Osteoblast (primary cell): ENCODE measurements at regions not wholly inside any gene's neighbourhood (a gene's known extent, or its start where the extent isn't known, plus 50 kb on each side); places are given as distances from the start of the nearest gene placed in this dataset.

ENCODE experiments used
- DNase-seq: peaks from one replicate; pipeline ENCODE4 v3.0.0; 2011; ENCODE audit warnings: low spot score, mixed read lengths; ENCODE audit not compliant: insufficient read length; ENCODE audit errors: missing footprints
- H2AFZ ChIP-seq: 2 replicates; pipeline ENCODE4 v1.6.0; 2011; ENCODE audit warnings: mild to moderate bottlenecking, low read length
- H3K27ac ChIP-seq: 2 replicates; pipeline ENCODE4 v1.5.1; 2011; ENCODE audit warnings: mild to moderate bottlenecking, low read depth, low read length, moderate library complexity
- H3K27me3 ChIP-seq: 2 replicates; pipeline ENCODE4 v1.6.0; 2012; ENCODE audit warnings: mild to moderate bottlenecking, control low read depth, inconsistent platforms, low read length, moderate library complexity; ENCODE audit not compliant: insufficient read depth
- H3K36me3 ChIP-seq: 2 replicates; pipeline ENCODE4 v1.5.1; 2011; ENCODE audit warnings: mild to moderate bottlenecking, low read length, control low read depth, moderate library complexity; ENCODE audit not compliant: insufficient read depth
- H3K4me1 ChIP-seq: 2 replicates; pipeline ENCODE4 v1.5.1; 2011; ENCODE audit warnings: mild to moderate bottlenecking, low read length, control low read depth, moderate library complexity; ENCODE audit not compliant: insufficient read depth
- H3K4me2 ChIP-seq: 2 replicates; pipeline ENCODE4 v1.6.0; 2011; ENCODE audit warnings: mild to moderate bottlenecking, low read length; ENCODE audit not compliant: insufficient read depth
- H3K4me3 ChIP-seq: fragments of 200-600 bp; sonication (generic); 3 replicates; pipeline ENCODE4 v1.5.1; 2012; ENCODE audit warnings: mild to moderate bottlenecking, low read length, inconsistent platforms; ENCODE audit not compliant: insufficient read depth
- H3K79me2 ChIP-seq: 2 replicates; pipeline ENCODE4 v1.6.0; 2012; ENCODE audit warnings: mild to moderate bottlenecking, low read length, control low read depth, inconsistent platforms; ENCODE audit not compliant: insufficient read depth
- H3K9me3 ChIP-seq: 2 replicates; pipeline ENCODE4 v1.5.1; 2011; ENCODE audit warnings: low read depth, low read length, control low read depth
- H4K20me1 ChIP-seq: 2 replicates; pipeline ENCODE4 v1.6.0; 2012; ENCODE audit warnings: mild to moderate bottlenecking, low read length, control low read depth; ENCODE audit not compliant: insufficient read depth
- TF ChIP-seq, protein P1 (sequence below): IDR thresholded peaks from 2 replicates; pipeline ENCODE4 v1.5.1; 2011; ENCODE audit warnings: mild to moderate bottlenecking, low read depth, low read length, moderate library complexity; ENCODE audit errors: extremely low read depth

DNA sequence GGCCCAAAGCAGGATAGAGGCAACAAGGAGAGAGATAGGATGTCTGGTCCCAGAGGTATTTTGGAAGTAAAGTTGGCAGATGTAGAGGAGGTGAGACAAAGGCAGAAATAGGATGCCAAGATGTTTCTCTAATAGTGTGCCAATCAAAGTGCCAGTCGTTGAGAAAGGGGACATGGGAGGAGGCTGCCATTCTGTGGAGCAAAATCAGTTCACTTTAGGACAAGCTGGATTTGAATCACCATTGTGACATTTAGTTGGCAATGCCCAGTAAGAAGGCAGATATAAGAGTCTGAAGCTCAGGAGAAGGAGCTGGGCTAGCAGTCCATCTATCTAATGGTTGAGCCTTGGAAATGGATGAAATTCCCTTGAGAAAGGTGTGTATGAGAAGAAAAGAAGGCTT is 53.8 kb downstream of the ADRB2 start:
- H3K27ac ChIP-seq: no peak overlapping the region
- DNase-seq: no peak
- no peaks in the 10 kb centered on the region for H3K9me3 ChIP-seq

DNA sequence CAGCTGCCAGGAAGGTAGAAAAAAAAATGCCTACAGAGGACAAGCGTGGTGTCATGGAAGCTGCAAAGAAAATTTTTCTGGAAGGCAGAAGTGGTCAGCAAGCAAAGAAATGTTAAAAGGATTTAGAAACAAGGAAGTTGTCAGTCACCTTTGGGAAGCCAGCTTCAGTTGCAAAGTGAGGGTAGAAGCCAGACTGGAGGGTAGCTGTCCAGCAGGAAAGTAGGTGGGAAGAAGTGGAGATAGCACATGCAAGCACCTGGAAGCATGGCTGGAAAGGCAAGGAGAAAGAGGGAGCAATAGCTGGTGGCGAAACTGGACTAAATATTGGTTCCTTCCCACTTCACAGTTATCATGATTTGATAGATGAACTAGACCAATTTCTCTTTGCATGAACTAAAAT is 54.3 kb downstream of the ADRB2 start:
- Histone ChIP-seq H4K20me1 (no peaks in the 10 kb centered on the region), H3K4me3 (no peak overlapping the region), H3K9me3 (no peaks in the 10 kb centered on the region), H3K79me2 (no peaks in the 10 kb centered on the region), H3K36me3 (no peaks in the 10 kb centered on the region), H3K4me2 (no peak overlapping the region), H3K27me3 (no peaks in the 10 kb centered on the region), H3K27ac (no peak overlapping the region), H3K4me1 (peaks cover 2% of the 10 kb centered on the region), H2AFZ (no peak overlapping the region)
- TF ChIP-seq, protein P1, sequence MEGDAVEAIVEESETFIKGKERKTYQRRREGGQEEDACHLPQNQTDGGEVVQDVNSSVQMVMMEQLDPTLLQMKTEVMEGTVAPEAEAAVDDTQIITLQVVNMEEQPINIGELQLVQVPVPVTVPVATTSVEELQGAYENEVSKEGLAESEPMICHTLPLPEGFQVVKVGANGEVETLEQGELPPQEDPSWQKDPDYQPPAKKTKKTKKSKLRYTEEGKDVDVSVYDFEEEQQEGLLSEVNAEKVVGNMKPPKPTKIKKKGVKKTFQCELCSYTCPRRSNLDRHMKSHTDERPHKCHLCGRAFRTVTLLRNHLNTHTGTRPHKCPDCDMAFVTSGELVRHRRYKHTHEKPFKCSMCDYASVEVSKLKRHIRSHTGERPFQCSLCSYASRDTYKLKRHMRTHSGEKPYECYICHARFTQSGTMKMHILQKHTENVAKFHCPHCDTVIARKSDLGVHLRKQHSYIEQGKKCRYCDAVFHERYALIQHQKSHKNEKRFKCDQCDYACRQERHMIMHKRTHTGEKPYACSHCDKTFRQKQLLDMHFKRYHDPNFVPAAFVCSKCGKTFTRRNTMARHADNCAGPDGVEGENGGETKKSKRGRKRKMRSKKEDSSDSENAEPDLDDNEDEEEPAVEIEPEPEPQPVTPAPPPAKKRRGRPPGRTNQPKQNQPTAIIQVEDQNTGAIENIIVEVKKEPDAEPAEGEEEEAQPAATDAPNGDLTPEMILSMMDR: no peak
- DNase-seq: no peak

More for the DNA sequence above, 53.8 kb downstream of the ADRB2 start:
- Histone ChIP-seq H3K4me3 (no peak overlapping the region), H3K36me3 (no peaks in the 10 kb centered on the region), H2AFZ (no peak overlapping the region), H3K4me1 (peaks cover 5% of the 10 kb centered on the region), H3K79me2 (no peaks in the 10 kb centered on the region), H4K20me1 (no peaks in the 10 kb centered on the region), H3K4me2 (no peak overlapping the region), H3K27me3 (no peaks in the 10 kb centered on the region)
- TF ChIP-seq, protein P1: no peak

DNA sequence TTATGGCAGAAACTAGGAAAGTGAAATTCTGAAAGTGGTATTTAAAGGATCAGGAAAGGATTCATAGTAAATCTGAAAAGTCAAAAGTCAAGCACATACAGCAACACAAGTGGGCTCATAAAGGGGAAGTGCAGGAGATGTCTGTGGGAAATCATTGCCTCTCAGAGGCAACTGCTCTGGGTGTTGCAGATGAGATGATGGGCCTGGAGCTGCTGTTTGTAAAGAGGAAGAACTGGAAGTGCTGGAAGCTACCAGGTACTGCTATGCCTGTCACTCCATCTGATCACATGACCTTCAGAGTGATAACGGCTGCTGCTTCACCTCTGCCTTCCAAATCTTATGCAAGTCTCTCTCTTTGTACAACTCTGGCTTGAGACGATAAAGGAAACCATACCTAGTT is 55.9 kb downstream of the ADRB2 start:
- no peak for DNase-seq
- Histone ChIP-seq H3K79me2 (no peaks in the 10 kb centered on the region), H3K4me1 (peaks cover 2% of the 10 kb centered on the region), H4K20me1 (no peaks in the 10 kb centered on the region), H3K4me3 (no peak overlapping the region), H3K9me3 (no peaks in the 10 kb centered on the region), H2AFZ (no peak overlapping the region), H3K27ac (no peak overlapping the region), H3K4me2 (no peak overlapping the region), H3K36me3 (no peaks in the 10 kb centered on the region), H3K27me3 (no peaks in the 10 kb centered on the region)
- TF ChIP-seq, protein P1: no peak

DNA sequence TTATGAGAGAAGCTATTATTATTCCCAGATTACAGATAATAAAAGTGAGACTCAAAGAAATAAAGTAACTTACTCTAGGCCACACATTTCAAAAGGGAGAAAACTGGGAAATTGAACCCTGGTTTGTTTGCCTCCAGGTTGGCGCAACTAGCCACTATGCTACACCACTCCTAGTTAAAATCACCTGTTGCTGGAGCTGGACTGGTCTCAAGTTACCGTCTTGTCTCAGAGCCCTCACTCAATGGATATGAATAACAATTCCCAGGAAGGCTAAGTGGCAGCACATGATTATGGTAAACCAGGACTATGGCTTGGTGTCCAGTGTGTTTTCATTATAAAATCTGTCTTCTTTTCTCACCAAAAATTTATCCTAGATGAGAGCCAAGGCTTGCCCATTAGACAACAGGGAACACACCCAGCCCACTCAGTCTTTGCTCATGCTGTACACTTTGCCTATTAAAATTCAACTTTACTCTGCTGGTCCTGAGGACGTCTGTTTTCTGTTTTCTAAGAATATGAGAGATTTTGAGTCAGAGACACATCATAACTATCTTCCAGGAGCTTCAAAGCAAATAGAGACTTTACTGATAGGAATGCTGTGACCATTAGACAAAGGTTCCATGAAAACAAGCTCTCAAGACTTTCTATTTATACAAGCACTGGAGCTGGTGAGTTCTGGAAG is 58.1 kb downstream of the ADRB2 start:
- no peak overlapping the region for H3K4me3 ChIP-seq
- no peaks in the 10 kb centered on the region for H3K27me3 ChIP-seq
- H2AFZ ChIP-seq: no peak overlapping the region
- no peak overlapping the region for H3K4me2 ChIP-seq
- no peaks in the 10 kb centered on the region for H4K20me1 ChIP-seq
- peaks cover 2% of the 10 kb centered on the region for H3K4me1 ChIP-seq
- no peaks in the 10 kb centered on the region for H3K79me2 ChIP-seq
- no peak overlapping the region for H3K27ac ChIP-seq
- H3K9me3 ChIP-seq: no peaks in the 10 kb centered on the region
- H3K36me3 ChIP-seq: no peaks in the 10 kb centered on the region
- TF ChIP-seq, protein P1: no peak
- no peak for DNase-seq
